Mesendoderm (in vitro differentiated cells): ENCODE measurements at regions not wholly inside any gene's neighbourhood (a gene's known extent, or its start where the extent isn't known, plus 50 kb on each side); places are given as distances from the start of the nearest gene placed in this dataset.
A peak's percentile ranks its signal among the peaks of the same experiment; 100 is the strongest.

ENCODE experiments used
- DNase-seq: peaks from one replicate; pipeline ENCODE4 v3.0.0; 2013
- H2AK5ac ChIP-seq: 2 replicates; pipeline ENCODE4 v1.6.1; 2013; ENCODE audit warnings: low read length, inconsistent platforms
- H2BK120ac ChIP-seq: 2 replicates; pipeline ENCODE4 v1.6.1; 2013; ENCODE audit warnings: low read depth, mild to moderate bottlenecking, low read length, moderate library complexity, mixed read lengths
- H2BK15ac ChIP-seq: replicated peaks from 2 replicates; pipeline ENCODE4 v1.6.1; 2013; ENCODE audit warnings: low read depth, mild to moderate bottlenecking, moderate library complexity
- H2BK5ac ChIP-seq: 2 replicates; pipeline ENCODE4 v1.6.1; 2013; ENCODE audit warnings: low read length, inconsistent platforms
- H3K18ac ChIP-seq: 2 replicates; pipeline ENCODE4 v1.6.1; 2013; ENCODE audit warnings: mild to moderate bottlenecking, low read length, mixed read lengths
- H3K23ac ChIP-seq: one replicate; pipeline ENCODE4 v1.6.1; 2013; ENCODE audit warnings: low read length
- H3K27ac ChIP-seq: 2 replicates; pipeline ENCODE4 v1.5.1; 2013; ENCODE audit warnings: low read depth, mild to moderate bottlenecking, inconsistent platforms, low read length, moderate library complexity
- H3K27me3 ChIP-seq: 2 replicates; pipeline ENCODE4 v1.6.1; 2013; ENCODE audit warnings: low read length, control low read depth, mild to moderate bottlenecking, inconsistent platforms; ENCODE audit not compliant: insufficient read depth, poor library complexity
- H3K36me3 ChIP-seq: 2 replicates; pipeline ENCODE4 v1.6.1; 2013; ENCODE audit warnings: low read length, inconsistent platforms; ENCODE audit not compliant: control insufficient read depth, insufficient read depth
- H3K4ac ChIP-seq: one replicate; pipeline ENCODE4 v1.6.1; 2013; ENCODE audit warnings: low read depth, mild to moderate bottlenecking, low read length, moderate library complexity
- H3K4me1 ChIP-seq: 2 replicates; pipeline ENCODE4 v1.6.1; 2013; ENCODE audit warnings: low read depth, low read length, inconsistent platforms; ENCODE audit not compliant: control insufficient read depth
- H3K4me2 ChIP-seq: 2 replicates; pipeline ENCODE4 v1.6.1; 2013; ENCODE audit warnings: low read length
- H3K4me3 ChIP-seq: 2 replicates; pipeline ENCODE4 v1.5.1; 2013; ENCODE audit warnings: mild to moderate bottlenecking, low read length
- H3K56ac ChIP-seq: one replicate; pipeline ENCODE4 v1.6.1; 2013; ENCODE audit warnings: low read length
- H3K79me1 ChIP-seq: 2 replicates; pipeline ENCODE4 v1.6.1; 2013; ENCODE audit warnings: low read length, inconsistent platforms
- H3K79me2 ChIP-seq: 2 replicates; pipeline ENCODE4 v1.6.1; 2013; ENCODE audit warnings: mild to moderate bottlenecking, low read length; ENCODE audit not compliant: control insufficient read depth, insufficient read depth
- H3K9ac ChIP-seq: 2 replicates; pipeline ENCODE4 v1.6.1; 2013; ENCODE audit warnings: low read length, inconsistent platforms
- H4K5ac ChIP-seq: one replicate; pipeline ENCODE4 v1.6.1; 2013; ENCODE audit warnings: low read length
- H4K8ac ChIP-seq: one replicate; pipeline ENCODE4 v1.6.1; 2013; ENCODE audit warnings: low read depth, mild to moderate bottlenecking, control low read depth, low read length, moderate library complexity
- WGBS: extraction: QIAGEN DNeasy Blood & Tissue Kit; methylation state at CpG from one replicate; pipeline ENCODE4 v1.1.7; 2013; ENCODE audit warnings: low lambda C conversion rate, missing lambda C conversion rate; ENCODE audit not compliant: insufficient coverage; ENCODE audit errors: extremely low coverage; 5-methylcytosine and 5-hydroxymethylcytosine counted together

DNA sequence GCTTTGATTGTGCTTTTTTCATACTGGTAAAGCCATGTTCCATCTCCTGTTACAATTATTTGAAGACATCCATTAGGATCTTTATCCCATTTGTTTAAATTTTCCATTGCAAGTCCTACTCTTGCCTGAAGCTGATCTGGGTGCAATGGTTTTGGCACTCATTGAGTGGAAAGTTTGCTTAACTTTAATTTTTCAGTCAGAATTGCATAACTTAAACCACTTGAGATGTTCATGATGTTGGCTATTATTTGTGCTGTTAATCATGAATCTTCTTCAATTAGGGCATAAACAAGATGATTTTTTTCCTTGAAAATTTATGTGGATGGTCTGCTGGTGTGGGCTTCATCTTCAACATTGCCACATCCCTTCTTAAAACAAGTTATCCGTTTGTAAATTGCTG lies 180.1 kb downstream of the ST6GAL2 start:
- Histone ChIP-seq H3K4ac (no peak overlapping the region), H3K27ac (no peak overlapping the region), H3K4me3 (no peak overlapping the region), H2BK120ac (no peak overlapping the region), H3K4me1 (no peaks in the 10 kb centered on the region), H3K23ac (no peak overlapping the region), H3K79me2 (no peaks in the 10 kb centered on the region), H4K5ac (no peak overlapping the region), H4K8ac (no peak overlapping the region), H2BK5ac (no peak overlapping the region), H3K36me3 (no peaks in the 10 kb centered on the region), H2BK15ac (no peak overlapping the region), H3K27me3 (no peaks in the 10 kb centered on the region), H3K56ac (no peak overlapping the region), H3K9ac (no peak overlapping the region), H3K79me1 (no peaks in the 10 kb centered on the region), H3K4me2 (no peak overlapping the region), H2AK5ac (no peak overlapping the region), H3K18ac (no peak overlapping the region)
- WGBS = no CpG with 5 or more reads among the region's 1 CpG
- no peak for DNase-seq

DNA sequence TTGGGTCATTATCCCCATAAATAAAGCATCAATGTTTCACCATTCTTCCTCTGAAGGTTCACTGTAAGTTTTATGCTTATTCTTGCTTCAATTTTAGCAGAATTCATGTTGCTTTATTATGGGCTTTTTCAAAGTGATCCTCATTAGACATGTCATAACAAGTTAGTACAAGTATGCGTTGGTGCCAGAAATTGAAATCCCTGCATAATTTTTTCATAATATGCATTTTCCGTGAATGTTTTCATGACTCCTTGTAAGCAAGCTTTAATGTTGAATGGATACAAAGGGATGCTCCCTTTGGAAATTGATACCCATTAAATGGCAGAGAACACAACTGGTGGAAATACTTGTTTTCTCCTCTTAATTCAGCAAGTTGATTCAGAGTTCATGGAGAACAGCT lies 179.7 kb downstream of the ST6GAL2 start:
- no CpG with 5 or more reads among the region's 2 CpGs for WGBS
- H3K4me3 ChIP-seq = no peak overlapping the region
- no peak overlapping the region for H3K56ac ChIP-seq
- no peak overlapping the region for H2BK15ac ChIP-seq
- H2BK5ac ChIP-seq = no peak overlapping the region
- H2BK120ac ChIP-seq = no peak overlapping the region
- H3K27ac ChIP-seq = no peak overlapping the region
- no peak overlapping the region for H2AK5ac ChIP-seq
- no peak overlapping the region for H4K8ac ChIP-seq
- no peak overlapping the region for H3K9ac ChIP-seq
- H3K27me3 ChIP-seq = no peaks in the 10 kb centered on the region
- H4K5ac ChIP-seq = no peak overlapping the region
- H3K4ac ChIP-seq = no peak overlapping the region
- H3K79me1 ChIP-seq = no peaks in the 10 kb centered on the region
- no peak overlapping the region for H3K23ac ChIP-seq
- H3K79me2 ChIP-seq = no peaks in the 10 kb centered on the region
- no peak overlapping the region for H3K4me2 ChIP-seq
- H3K4me1 ChIP-seq = no peaks in the 10 kb centered on the region
- DNase-seq = no peak
- H3K18ac ChIP-seq = no peak overlapping the region
- H3K36me3 ChIP-seq = no peaks in the 10 kb centered on the region

DNA sequence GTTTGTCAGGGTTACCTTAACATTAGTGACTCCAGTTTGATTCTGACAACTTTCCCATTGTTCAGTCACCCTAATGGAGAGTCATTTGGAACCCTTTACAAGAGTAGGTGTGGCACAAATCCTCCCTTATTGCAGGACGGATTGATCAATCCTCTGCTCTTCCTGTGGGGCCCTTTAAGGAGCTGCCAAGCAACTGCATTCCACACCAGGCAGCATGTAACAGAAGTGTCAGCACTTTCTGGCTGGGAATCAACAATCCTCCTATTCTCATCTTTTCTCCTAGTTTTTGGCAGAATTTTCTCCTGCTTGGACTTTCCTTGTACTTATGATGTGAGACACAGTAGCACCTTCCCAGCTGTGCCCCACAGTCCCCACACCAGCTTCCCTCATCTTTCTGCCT lies 177.8 kb downstream of the ST6GAL2 start:
- no peaks in the 10 kb centered on the region for H3K27me3 ChIP-seq
- no peak overlapping the region for H3K23ac ChIP-seq
- H2AK5ac ChIP-seq = no peak overlapping the region
- no peak overlapping the region for H3K18ac ChIP-seq
- H2BK15ac ChIP-seq = no peak overlapping the region
- no peak overlapping the region for H4K5ac ChIP-seq
- no peak overlapping the region for H3K27ac ChIP-seq
- no peak overlapping the region for H3K56ac ChIP-seq
- peak; percentile 21 for DNase-seq
- H3K4ac ChIP-seq = no peak overlapping the region
- no peak overlapping the region for H2BK120ac ChIP-seq
- H3K4me3 ChIP-seq = no peak overlapping the region
- no peaks in the 10 kb centered on the region for H3K4me1 ChIP-seq
- no peak overlapping the region for H4K8ac ChIP-seq
- H3K36me3 ChIP-seq = no peaks in the 10 kb centered on the region
- no peak overlapping the region for H3K4me2 ChIP-seq
- H3K9ac ChIP-seq = no peak overlapping the region
- H3K79me2 ChIP-seq = no peaks in the 10 kb centered on the region
- H2BK5ac ChIP-seq = no peak overlapping the region
- WGBS = no CpG with 5 or more reads among the region's 1 CpG
- H3K79me1 ChIP-seq = no peaks in the 10 kb centered on the region

DNA sequence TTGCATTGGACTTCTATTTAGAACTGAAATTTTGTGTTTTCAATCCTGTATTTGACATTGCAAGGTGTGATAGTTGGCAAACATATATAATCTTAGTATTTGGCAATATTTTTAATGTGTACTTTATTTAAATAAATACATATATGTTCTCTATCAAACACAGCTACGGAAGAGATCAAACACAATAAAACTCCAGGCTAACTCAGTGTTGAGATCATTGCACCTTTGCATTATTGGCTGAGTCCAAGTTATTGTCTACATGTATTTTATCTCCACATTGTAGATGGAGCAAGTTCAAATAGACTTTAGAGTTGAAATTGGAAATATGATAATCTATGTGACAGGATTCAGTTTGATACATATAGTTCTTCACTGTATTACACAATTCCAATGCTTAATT lies 176.7 kb downstream of the ST6GAL2 start:
- H3K4me2 ChIP-seq = no peak overlapping the region

DNA sequence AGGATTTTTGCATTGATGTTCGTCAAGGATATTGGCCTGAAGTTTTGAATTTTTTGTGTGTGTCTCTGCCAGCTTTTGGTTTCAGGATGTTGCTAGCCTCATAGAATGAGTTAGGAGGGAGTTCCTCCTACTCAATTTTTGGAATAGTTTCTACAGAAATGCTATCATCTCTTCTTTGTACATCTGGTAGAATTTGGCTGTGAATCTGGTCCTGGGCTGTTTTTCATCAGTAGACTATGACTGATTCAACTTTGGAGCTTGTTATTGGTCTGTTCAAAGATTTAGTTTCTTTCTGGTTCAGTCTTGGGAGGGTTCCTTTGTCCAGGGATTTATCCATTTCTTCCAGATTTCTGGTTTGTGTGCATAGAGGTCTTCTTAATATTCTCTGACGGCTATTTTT lies 166.7 kb downstream of the ST6GAL2 start:
- Histone ChIP-seq H2BK120ac (no peak overlapping the region), H4K5ac (no peak overlapping the region), H3K18ac (no peak overlapping the region), H2AK5ac (no peak overlapping the region), H3K36me3 (no peaks in the 10 kb centered on the region), H2BK5ac (no peak overlapping the region), H3K79me2 (no peaks in the 10 kb centered on the region), H3K4ac (no peak overlapping the region), H3K27ac (no peak overlapping the region), H3K9ac (no peak overlapping the region), H3K79me1 (no peaks in the 10 kb centered on the region), H2BK15ac (no peak overlapping the region), H3K4me2 (no peak overlapping the region), H3K4me1 (peaks cover 2% of the 10 kb centered on the region), H3K56ac (no peak overlapping the region), H3K4me3 (no peak overlapping the region), H3K23ac (no peak overlapping the region), H3K27me3 (no peaks in the 10 kb centered on the region), H4K8ac (no peak overlapping the region)
- DNase-seq = no peak
- no CpG with 5 or more reads among the region's 2 CpGs for WGBS

More for the DNA sequence above, 176.7 kb downstream of the ST6GAL2 start:
- Histone ChIP-seq H2BK15ac (no peak overlapping the region), H4K5ac (no peak overlapping the region), H3K9ac (no peak overlapping the region), H3K4me1 (no peaks in the 10 kb centered on the region), H3K18ac (no peak overlapping the region), H3K56ac (no peak overlapping the region), H3K36me3 (no peaks in the 10 kb centered on the region), H3K4me3 (no peak overlapping the region), H3K23ac (no peak overlapping the region), H3K79me2 (no peaks in the 10 kb centered on the region), H3K79me1 (no peaks in the 10 kb centered on the region), H2BK120ac (no peak overlapping the region), H3K27ac (no peak overlapping the region), H3K4ac (no peak overlapping the region), H3K27me3 (no peaks in the 10 kb centered on the region), H2AK5ac (no peak overlapping the region), H2BK5ac (no peak overlapping the region), H4K8ac (no peak overlapping the region)
- DNase-seq = no peak
- no CpG with 5 or more reads among the region's 1 CpG for WGBS

DNA sequence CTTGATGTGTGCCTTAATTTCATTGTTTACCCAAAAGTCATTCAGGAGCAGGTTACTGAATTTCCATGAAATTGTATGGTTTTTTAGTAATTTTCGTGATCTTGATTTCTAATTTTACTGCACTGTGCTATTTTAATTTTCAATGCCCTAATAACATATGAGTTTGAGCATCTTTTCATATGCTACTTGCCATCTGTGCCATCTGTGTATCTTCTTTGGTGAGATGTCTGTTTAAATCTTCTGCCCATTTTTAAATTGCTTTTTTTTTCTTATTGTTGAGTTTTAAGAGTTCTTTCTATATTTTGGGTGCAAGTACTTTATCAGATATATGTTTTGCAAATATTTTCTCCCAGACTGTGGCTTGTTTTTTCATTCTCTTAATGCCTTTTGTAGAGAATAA lies 165.9 kb downstream of the ST6GAL2 start:
- no peak overlapping the region for H3K9ac ChIP-seq
- H3K27ac ChIP-seq = no peak overlapping the region
- H2BK15ac ChIP-seq = no peak overlapping the region
- no peak overlapping the region for H2BK120ac ChIP-seq
- H4K8ac ChIP-seq = no peak overlapping the region
- H2AK5ac ChIP-seq = no peak overlapping the region
- no peak overlapping the region for H3K23ac ChIP-seq
- H4K5ac ChIP-seq = no peak overlapping the region
- no peaks in the 10 kb centered on the region for H3K27me3 ChIP-seq
- H3K4me2 ChIP-seq = no peak overlapping the region
- no peaks in the 10 kb centered on the region for H3K79me1 ChIP-seq
- no CpG with 5 or more reads among the region's 1 CpG for WGBS
- DNase-seq = no peak
- H3K79me2 ChIP-seq = no peaks in the 10 kb centered on the region
- no peak overlapping the region for H3K4me3 ChIP-seq
- no peak overlapping the region for H3K56ac ChIP-seq
- peaks cover 2% of the 10 kb centered on the region for H3K4me1 ChIP-seq
- no peak overlapping the region for H3K18ac ChIP-seq
- no peak overlapping the region for H3K4ac ChIP-seq
- no peak overlapping the region for H2BK5ac ChIP-seq
- H3K36me3 ChIP-seq = no peaks in the 10 kb centered on the region
